Left hindlimb (tissue), 1 donor: ENCODE measurements at regions not wholly inside any gene's neighbourhood (a gene's known extent, or its start where the extent isn't known, plus 50 kb on each side); places are given as distances from the start of the nearest gene placed in this dataset.

Experiments used
- DNase-seq: peaks from one replicate; pipeline ENCODE4 v3.0.0-alpha.2; 2018

DNA sequence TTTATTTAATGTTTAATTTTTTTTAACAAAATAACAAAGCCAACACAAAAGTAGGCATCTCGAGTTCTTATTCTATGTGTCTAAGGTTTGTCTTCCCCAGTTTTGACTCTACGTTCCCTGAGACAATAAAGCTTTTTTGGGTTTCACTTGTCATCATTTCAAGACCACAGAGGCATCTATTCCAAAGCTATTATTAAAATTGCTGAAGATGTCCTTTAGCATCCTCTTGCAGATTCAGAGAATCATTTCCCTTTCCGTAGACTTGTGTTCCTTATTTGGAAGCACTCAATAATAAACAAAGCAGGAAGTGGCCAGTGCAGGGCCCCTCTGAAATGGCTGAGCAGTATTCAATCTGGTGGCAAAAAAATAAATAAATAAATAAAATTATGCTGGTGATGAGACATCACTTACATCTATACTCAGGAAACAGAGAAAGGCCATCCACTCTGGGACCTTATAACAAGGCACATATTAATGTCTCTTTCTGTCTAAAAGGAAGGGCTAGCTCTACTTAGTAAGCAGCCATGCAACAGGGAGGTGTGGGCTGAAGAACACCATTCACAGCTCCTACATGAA is 362.3 kb downstream of the WDR72 start:
- DNase-seq = no peak

DNA sequence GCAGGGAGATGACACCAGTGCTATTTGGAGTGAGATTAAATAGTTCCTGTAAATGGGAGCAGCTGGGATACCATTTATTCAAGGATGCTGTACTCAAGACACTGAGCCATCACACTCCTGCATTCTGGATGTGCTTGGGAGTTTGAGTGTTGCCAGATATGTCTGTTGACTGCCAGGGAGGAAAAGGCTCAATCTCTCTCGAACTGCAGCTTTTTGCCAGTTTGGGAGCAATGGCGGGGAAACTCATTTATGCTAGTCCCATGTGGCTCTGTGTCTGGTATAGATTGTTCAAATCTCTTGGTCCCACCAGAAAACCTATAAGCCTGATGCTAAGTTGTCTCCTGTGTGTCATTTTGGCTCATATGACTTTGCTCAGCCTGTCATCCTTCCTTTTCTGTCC is 363.6 kb downstream of the WDR72 start:
- no peak for DNase-seq

DNA sequence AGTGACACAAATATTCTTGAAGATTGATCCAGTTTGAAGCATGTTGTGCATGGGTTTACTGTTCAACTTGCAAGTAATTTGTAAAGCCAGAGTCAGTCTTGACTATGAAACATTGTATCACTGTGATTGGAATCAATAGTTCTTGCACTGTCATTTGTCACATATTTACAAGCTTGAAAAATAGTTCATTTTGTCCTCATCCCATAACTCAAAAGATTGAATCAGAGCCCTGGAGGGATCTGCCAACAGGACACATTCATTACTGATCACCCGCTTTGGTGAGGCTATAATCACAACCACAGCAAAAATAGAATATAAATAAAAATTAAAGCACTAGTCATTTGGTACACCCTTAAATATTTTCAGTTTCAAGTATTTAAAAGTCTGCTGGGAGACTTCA is 368.9 kb downstream of the WDR72 start:
- DNase-seq = no peak

DNA sequence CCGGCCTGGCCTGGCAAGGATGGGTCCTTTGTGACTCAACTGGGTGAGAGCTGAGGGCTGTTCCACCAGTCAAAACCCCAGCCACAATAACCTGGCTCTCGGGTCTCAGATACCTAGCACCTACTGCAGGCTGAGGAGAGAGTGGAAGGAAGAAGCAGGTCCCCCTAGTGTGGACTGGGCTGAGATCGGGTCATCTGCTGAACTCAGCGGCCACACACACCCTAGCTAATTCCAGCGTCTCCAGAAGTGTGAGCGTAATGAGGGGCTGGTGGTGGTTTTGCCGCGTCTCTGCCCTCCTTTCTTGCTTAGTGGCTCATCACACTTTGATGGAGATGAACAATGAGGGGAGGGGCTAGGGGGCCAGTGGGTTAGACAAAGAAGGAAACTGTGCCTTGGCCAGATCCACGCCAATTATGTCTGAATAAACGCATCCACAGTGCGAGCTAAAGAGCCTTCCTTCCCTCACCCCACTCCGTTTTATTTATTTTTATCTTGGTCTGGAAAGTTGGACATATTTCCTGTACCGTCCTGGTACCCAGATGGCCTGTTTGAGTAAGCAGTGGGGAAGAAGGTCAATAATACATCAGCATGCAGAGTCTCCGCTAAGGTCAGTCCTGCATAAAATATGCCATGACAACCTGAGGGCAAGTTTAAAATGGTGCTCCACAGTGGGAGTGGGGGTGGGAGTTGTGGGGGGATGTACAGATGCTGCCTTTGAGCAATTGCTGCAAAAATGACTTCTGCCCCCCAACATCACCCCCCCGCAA is 370.0 kb downstream of the WDR72 start:
- DNase-seq = no peak

DNA sequence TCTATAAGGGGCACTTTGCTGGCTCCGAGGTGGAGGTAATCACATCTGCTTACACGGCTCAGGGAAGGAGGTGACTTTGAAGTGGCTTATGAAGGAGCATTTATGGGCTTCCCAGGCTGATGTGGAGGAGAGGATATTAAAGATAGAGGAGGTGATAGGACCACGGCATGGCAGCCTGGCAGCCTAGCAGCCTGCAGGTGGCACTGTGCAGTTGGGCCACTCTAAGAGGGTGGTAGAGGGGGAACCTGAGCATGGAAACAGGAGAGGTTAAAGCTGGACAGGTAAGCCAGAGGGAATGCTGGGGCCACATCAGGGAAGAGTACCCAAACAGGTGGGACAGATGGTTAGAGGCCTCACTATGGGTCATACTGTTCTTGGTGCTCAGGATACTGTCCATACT is 375.0 kb downstream of the WDR72 start:
- DNase-seq = no peak

DNA sequence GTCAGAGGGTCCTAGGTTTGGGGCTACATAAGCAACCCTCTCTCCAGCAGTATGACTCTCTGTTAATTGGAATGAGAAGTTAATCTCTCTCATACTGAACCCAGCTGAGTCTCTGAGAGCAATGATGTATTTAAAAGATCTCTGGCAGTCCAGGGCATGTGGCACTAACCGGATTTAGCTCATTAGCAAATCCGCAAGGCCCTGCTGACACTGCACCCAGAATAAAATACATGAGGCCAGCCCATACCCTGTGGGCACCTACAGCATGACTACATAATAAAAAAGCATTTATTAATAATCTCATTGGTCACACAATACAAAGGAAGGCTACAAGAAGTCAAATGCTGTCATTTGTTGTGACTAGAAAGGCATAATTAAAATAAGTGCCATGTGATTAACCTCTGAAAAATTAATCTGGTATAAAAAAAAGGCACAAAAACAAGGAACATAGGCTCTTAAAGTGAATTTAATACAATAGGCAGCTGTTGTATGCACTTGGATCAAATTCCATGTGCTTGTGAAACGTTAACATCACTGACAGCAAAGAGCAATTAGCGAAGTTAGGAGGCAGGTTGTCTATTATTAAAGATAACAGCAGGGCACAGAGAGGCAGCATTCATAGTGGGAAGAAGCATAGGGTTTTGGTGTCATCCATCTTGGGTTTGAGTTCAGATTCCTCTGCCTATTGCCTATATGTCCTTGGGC is 381.2 kb downstream of the WDR72 start:
- no peak for DNase-seq

DNA sequence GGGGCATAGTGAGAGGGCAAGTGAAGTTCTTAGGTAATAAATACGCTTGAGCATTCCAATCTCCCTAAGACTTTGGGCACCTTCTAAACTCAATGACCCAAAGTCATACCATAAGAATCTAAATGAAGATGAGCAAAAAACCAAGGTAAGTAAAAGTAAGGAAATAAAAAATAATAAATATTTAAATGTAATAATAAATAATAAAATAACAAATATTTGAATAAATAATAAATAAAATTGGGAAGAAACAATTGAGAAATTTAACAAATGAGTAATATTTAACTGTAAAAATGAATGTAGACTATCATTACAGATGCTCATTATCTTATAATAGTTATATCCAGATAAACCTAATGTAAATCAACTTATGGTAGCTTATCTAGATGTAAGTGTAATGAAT is 391.7 kb downstream of the WDR72 start:
- DNase-seq = no peak

DNA sequence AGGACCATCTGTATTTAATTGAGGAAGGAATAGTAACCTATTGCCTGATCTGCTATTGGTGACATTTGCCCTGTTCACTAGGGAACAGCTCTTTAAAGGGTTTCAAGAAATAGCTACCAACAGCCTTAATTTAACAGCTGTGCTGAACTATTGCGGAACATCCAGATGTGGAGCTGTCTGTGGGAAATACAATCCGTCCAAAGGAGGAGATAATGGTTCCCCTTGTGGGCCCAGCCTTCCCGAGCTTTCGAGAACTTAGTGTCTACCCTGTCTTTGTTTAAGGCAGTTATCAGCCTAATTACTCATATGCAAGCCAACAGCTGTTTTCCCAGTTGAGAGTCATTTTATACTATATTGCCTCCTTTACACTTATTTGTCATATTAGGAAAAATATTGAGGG is 398.6 kb downstream of the WDR72 start:
- DNase-seq = no peak

DNA sequence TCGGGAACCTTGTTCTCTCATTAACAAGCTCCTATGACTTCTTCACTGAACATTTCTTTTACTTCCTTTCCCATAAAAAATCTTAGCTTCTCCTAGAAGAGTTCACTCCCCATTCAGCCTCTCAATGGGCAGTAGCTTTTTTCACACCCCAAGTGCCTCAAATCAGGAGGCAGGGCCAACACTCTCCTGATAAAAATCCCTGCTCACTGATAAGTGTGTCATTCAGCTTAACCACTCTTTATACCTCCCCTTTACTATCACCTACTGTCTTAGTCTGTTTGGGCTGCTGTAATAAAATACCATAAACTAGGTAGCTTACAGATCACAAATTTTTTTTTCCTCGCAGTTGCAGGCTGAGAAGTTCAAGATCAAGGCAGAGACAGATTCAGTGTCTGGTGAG is 400.4 kb downstream of the WDR72 start:
- DNase-seq = no peak

DNA sequence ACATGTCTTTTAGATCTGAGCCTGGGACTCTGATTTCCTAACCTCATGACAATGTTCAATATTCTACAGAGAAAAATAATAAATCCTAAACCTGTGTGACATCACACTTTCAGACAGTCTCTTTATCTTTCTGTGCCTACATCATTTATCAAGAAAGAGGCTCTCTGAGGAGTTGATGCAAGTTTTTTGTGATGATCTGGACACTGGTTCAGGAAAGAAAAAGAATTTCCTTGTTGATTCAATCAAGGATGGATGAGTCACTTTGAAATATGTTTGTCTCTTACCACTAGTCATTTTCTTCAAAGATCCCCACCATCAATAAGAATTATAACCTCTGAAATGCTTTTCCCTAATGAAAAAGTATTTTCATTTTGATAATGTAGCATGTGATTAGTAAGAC is 404.6 kb downstream of the WDR72 start:
- no peak for DNase-seq

DNA sequence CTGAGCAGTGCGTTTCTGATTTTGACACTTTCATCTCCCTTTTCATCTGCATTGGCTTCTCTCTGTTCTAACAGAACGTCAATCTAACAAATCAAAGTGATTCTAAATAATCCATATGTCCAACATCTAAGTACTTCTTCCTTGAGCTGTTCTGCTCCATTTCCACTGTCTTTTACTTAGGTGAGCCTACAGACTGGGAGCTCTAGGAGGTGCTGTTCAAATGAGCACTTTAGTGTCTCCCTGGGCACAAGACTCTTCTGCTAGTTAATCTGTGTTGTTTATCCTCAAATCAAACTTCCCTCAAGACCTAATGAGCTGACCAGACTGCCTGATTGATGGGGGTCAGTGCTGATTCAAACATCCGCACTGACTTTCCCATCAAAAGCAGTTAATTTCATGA is 408.1 kb downstream of the WDR72 start:
- DNase-seq = no peak

DNA sequence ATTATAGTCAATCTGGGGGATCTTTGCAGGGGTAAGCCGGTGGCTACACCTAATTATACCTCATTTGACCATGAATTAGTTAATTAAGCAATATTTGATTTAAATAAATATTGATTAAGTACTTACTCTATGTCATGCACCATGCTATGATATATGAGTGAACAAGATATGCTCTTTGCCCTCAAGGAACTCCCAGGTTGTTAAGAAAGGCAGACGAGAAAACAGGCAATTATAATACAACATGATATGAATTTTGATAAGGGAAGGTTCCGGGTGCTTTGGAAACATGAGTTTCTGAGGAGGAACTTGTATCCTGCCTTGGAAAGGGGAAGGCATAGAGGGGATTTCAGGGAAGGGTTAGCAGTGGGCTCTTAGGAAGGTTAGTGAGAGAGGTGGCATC is 412.9 kb downstream of the WDR72 start:
- no peak for DNase-seq

DNA sequence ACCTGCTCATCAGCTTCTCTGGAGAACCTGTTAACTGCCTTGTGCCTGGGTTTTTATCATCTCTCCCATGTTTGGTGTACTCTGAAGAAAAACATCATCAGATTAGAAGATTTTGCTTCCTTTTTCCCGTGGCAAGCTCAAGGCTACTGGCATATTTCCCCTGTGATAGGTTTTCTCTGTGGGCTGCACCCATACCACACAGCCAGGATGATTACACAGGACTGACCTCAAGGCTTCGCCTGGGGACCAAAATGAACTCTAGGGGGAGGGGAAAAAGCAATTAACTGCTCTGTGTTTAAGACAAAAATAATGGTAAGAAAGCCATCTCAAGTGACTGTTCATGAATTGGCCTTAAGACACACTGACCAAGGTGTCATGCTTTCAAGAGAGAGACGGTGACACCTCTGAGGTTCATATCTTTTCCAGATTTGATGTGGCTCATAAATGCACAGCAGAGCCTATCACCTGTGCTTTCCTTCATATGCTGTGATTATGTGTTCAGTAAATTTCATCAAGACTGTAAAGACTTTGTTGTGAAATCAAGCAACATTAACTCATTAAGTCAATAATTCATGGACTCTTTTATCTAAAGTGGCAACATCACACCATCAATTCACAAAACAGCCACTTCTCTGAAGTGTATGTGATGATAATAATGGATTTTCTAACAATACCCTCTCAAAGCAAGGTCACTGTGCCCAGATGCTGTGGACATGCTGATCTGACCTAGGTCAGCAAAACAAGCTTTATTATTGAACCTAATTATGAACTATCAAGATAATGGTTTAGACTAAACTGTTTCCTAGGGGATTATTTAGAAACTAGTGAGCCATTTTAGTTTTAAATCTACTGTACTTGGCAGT is 427.9 kb downstream of the WDR72 start:
- no peak for DNase-seq

DNA sequence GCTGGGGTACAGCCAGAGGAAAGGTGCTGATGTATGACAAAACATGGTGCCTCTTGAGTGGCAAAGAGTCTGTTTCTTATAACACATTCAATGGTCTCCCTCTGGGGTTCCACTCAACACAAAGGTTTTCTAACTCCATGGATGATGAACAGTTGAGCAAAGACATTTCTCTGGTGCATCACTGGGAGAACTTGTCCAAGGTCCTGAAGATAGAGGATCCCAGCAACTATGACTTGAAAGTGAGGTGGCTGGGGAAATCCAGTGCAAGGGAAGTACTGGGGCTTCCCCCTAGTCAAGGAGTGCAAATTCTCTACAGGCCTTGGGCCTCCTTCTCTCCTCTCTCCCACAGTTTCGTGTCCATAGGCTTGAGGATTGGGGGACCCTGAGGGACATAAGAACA is 431.1 kb downstream of the WDR72 start:
- no peak for DNase-seq

DNA sequence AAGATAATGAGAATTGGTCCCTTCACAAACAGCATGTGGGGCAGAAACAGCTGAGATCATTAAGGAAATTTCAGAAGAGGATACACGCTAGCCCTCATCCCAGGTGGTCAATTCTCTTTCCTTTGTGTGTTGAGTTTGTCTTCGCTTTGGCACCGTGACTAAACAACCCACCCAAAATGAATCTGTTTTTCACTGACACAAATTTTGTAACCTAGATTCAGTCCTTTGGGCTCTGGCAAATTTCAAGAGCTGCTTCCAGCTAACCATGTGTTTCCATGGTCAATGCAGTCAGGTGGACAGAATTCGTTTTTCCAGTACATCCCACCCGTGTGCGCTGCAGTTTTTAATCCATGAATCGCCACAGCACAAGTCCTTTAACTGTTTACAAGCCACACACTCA is 435.4 kb downstream of the WDR72 start:
- DNase-seq = no peak

DNA sequence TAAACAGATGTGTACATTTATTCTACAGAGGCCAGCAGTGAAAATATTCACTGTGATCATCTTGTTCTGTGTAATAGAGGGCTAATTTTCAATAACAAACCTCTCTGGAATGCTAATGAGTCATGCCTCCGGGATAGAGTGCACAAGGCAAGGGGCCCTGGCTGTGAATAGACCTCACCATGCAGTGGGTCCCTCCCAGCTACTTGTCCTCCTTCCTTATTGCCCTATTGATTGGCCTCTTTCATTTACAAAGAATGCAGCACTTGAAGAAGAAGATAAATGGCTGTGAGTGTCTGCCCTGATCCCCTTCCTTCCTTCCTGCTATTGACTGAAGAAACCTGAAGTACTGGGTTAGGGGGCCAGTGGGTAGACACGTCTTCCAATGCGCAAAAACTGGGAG is 436.3 kb downstream of the WDR72 start:
- no peak for DNase-seq

DNA sequence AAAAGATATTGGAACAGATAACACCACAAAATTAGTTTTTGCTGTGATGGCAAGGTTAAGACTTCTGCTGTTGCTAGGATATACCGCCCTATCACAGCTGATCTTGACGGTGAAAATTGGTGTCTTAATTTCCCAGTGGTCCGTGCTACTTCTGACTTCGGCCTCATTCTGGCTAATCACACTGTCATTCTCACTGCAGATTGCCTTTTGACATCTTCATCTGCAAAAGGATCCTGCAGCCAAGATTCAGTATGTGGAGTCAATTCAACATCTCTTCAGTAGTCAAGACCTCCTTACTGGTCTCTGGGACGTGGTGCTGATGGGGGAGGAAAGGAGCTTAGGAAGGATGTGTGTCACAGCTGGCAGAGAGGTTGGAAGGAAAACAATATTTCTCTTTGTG is 438.6 kb downstream of the WDR72 start:
- no peak for DNase-seq

DNA sequence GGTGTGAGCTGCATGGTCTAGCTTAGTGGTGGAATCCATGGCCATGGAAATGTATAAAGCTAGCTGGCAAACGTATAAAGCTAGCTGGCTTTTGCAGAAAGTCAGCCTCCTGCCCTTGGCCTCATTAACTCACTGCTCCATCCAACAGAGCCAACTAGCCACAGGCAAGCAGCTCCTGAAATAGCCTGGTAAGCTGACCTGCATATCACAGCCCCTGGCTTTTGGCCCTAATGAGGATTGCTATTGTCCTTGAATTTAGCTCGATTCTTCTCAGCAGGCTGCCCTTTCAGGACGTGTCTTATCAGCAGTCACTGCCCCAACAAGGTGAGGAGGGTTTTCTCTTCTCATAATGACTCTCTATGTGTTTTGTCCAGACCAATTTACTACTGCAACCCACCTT is 446.8 kb downstream of the WDR72 start:
- no peak for DNase-seq

DNA sequence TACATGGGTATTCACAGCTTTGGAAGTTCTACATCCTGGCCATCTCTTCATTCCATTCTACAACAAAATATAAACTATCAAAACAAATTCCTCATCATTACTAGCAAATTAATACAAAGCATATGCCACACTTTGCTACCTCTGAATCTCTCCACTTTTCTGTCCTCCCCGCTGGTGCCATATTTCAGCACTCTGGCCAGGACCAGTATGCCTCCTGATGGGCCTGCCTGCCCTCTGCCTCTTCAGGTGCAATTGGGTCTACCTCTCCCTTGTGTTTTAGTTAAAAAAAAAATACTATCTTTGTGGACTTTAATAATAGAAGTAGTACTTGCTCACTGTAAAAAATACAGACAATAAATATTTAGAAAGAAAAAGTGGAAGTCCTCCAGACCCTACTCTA is 448.8 kb downstream of the WDR72 start:
- DNase-seq = no peak

DNA sequence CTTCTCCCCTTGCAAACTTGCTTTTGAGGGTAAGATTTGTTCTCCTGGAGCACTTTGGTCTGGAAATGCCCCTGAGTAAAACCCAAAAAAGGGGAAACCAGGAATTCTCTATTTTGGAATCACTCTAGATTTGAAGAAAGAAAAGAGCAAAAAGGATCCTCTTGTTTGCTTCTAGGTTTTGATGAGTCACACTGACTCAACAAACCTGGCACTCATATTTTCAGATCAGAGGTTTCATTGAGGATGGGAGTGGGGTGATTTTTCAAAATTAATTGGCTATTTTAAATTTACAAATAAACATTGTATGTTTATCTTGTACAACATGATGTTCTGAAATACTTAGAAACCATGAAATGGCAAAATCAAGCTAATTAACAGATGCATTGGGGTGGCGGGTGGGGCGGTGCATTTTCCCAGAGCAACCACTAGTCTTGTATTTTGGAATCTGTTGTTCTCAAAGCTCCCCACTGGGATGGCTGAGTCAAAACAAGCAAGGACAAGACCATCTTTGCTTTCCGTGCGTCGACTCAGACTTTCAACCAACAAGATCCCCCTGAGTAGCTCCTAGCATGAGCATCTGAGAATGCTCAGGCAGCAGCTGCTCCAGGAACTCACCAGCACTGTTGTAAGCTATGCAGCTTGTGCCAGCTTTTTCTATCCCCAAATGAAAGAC is 451.4 kb downstream of the WDR72 start:
- no peak for DNase-seq

DNA sequence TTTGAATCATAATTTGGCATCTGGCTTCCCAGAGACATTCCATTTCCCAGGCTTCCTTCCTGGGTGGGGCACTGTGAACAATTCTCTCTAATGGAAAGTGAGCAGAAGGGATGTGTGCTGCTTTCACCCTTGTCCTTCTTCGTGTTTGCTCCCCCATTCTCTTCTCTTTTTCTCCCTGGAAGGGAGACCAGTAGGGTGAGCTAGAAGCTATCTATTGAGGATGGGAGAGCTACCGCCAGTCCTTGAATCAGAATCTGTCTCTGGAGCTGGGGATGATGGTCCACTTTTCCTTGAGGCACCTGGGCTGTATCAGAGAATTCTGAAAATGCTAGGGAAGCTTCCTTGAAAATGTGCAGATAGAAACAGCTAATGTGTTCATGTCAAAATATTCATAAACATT is 453.9 kb downstream of the WDR72 start:
- DNase-seq = no peak

DNA sequence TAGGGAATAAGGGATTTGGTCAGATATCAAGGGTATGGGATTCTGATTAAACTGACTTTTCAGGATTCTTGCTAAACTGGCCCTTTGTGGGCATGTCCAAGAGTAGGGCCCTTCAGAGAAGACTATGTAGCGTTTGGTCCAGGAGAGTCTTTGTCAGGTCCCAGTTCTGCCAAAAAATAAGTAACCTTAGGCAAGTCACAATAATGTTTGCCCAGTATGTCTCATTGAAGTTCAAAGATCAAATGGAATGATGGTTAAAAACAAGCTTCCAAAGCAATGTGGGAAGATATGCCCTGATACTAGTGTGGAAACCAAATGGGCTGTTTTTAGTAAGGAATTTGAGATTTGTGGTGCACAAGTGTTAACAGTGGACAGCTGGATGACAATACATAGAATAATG is 454.4 kb downstream of the WDR72 start:
- no peak for DNase-seq

DNA sequence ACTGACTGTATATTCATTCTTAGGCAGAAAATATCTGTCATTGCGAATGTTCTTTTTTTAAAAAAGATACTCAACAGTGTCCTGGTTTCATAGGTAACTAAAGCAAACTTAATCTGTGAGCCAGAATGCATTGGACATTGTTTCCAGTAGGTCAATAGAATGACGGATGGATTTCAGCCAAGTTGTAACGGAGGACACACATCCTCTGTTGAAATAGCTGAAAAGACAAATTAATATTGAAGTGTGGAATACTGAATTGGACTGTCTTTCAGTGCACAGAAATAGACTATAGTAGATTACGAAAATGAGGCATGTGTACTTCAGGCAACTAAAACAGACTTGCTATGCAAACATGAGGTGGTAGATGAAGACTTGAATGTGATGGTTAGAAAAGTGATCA is 461.6 kb downstream of the WDR72 start:
- DNase-seq = no peak
